ENCODE measurements at regions not wholly inside any gene's neighbourhood (a gene's known extent, or its start where the extent isn't known, plus 50 kb on each side); places are given as distances from the start of the nearest gene placed in this dataset.

DNA sequence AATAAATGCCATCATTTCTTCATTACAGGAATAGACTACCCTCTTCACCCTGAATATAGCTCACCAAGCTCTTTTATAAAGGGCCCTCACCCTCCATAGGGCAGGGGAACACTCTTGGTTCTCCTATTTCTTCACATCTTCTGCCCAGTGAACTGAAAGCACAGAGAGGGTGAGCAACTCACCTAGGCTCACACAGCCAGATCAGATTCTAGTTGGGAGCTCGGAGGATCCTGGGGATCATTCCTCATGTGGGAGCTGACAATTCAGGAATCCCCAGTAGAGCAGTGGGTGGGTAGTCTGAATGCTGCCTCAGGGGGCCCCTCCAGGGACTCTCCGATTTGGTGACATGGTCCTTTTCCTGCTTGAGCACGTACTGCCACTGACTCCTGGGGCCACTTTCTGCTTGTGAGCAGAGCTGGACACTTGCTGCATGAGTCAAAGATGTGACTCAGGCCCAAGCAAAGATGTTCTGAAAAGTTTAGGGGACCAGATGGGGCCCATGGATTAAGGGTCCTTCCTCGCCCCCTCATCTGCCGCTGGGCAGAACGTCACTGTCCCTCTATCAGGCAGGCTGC lies 63.7 kb upstream of the WNT4 start:
- H3K4me3 ChIP-seq (ENCODE audit: low read length), result no peak overlapping the region
- no peak for TF ChIP-seq EZH2phosphoT487 (IDR thresholded peaks at IDR 0.05; ENCODE audit: borderline replicate concordance, low read length)
- TF ChIP-seq, protein P1, sequence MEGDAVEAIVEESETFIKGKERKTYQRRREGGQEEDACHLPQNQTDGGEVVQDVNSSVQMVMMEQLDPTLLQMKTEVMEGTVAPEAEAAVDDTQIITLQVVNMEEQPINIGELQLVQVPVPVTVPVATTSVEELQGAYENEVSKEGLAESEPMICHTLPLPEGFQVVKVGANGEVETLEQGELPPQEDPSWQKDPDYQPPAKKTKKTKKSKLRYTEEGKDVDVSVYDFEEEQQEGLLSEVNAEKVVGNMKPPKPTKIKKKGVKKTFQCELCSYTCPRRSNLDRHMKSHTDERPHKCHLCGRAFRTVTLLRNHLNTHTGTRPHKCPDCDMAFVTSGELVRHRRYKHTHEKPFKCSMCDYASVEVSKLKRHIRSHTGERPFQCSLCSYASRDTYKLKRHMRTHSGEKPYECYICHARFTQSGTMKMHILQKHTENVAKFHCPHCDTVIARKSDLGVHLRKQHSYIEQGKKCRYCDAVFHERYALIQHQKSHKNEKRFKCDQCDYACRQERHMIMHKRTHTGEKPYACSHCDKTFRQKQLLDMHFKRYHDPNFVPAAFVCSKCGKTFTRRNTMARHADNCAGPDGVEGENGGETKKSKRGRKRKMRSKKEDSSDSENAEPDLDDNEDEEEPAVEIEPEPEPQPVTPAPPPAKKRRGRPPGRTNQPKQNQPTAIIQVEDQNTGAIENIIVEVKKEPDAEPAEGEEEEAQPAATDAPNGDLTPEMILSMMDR (IDR thresholded peaks at IDR 0.05; ENCODE audit: low read depth, low read length, poor library complexity, severe bottlenecking), result no peak
- H3K9me3 ChIP-seq (ENCODE audit: control insufficient read depth, insufficient read depth, low read length), result no peaks in the 10 kb centered on the region
- H3K4me2 ChIP-seq (ENCODE audit: low read length), result no peak overlapping the region
- H3K79me2 ChIP-seq (ENCODE audit: control insufficient read depth, low read length), result no peaks in the 10 kb centered on the region
- no peaks in the 10 kb centered on the region for H3F3A ChIP-seq (ENCODE audit: control insufficient read depth, insufficient read depth)
- peaks cover 13% of the 10 kb centered on the region; the same call in 1 of the 2 replicates for H3K27me3 ChIP-seq (ENCODE audit: control insufficient read depth, low read length)
- H4K20me1 ChIP-seq (ENCODE audit: control insufficient read depth, insufficient read depth, low read depth, low read length), result no peaks in the 10 kb centered on the region
- H3K4me1 ChIP-seq (ENCODE audit: control insufficient read depth, low read length), result no peaks in the 10 kb centered on the region
- H3K9me2 ChIP-seq (replicated peaks; ENCODE audit: control insufficient read depth, low read length), result no peaks in the 10 kb centered on the region
- H3K27ac ChIP-seq (ENCODE audit: low read depth, low read length), result no peak overlapping the region
- no peaks in the 10 kb centered on the region for H3K36me3 ChIP-seq (ENCODE audit: control insufficient read depth, low read length)

DNA sequence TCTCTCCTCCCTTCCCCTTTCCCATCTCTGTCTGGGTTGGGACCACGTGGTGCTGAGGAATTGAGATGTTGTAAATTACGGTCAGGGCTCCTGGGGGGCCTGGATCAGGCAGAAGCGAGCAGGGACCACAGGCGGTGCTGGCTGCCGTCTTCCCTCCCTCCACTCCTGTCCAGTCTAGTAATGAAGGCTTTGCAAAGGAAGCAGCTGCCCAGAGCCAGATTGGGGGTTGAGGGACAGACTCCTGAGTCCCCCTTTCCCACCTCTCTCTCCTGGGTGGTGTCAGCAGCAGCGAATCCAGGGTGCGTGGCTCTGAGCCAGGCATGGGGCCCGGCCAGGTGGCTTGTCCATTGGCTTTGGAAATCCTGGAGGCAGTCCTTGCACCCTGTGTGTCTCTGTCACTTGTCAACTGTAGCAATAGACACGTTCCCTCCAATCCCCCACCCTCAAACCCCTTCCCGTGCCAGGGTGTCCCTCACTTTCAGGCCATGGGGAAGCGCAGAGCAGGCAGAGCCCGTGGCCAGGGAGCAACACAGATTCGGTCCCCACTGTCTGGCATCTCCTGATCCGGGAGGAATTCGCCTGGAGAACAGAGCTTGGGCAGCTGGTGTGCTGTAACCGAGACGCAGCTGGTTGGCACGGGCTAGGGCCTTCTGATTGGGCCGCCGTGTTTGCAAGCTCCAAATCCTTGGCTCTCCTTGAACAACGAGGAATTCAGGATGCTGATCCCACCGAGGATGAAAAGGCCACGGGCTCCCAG lies 64.8 kb upstream of the WNT4 start:
- H3K4me3 ChIP-seq (ENCODE audit: low read length), result no peak overlapping the region
- H3K36me3 ChIP-seq (ENCODE audit: control insufficient read depth, low read length), result no peaks in the 10 kb centered on the region
- H3F3A ChIP-seq (ENCODE audit: control insufficient read depth, insufficient read depth), result no peaks in the 10 kb centered on the region
- TF ChIP-seq, protein P1 (IDR thresholded peaks at IDR 0.05; ENCODE audit: low read depth, low read length, poor library complexity, severe bottlenecking), result no peak
- TF ChIP-seq EZH2phosphoT487 (IDR thresholded peaks at IDR 0.05; ENCODE audit: borderline replicate concordance, low read length), result no peak
- H4K20me1 ChIP-seq (ENCODE audit: control insufficient read depth, insufficient read depth, low read depth, low read length), result no peaks in the 10 kb centered on the region
- H3K4me2 ChIP-seq (ENCODE audit: low read length), result no peak overlapping the region
- H3K9me2 ChIP-seq (replicated peaks; ENCODE audit: control insufficient read depth, low read length), result no peaks in the 10 kb centered on the region
- H3K27ac ChIP-seq (ENCODE audit: low read depth, low read length), result no peak overlapping the region
- no peaks in the 10 kb centered on the region for H3K79me2 ChIP-seq (ENCODE audit: control insufficient read depth, low read length)
- no peaks in the 10 kb centered on the region for H3K9me3 ChIP-seq (ENCODE audit: control insufficient read depth, insufficient read depth, low read length)
- no peaks in the 10 kb centered on the region for H3K4me1 ChIP-seq (ENCODE audit: control insufficient read depth, low read length)
- peaks cover 19% of the 10 kb centered on the region; the same call in 1 of the 2 replicates for H3K27me3 ChIP-seq (ENCODE audit: control insufficient read depth, low read length)

DNA sequence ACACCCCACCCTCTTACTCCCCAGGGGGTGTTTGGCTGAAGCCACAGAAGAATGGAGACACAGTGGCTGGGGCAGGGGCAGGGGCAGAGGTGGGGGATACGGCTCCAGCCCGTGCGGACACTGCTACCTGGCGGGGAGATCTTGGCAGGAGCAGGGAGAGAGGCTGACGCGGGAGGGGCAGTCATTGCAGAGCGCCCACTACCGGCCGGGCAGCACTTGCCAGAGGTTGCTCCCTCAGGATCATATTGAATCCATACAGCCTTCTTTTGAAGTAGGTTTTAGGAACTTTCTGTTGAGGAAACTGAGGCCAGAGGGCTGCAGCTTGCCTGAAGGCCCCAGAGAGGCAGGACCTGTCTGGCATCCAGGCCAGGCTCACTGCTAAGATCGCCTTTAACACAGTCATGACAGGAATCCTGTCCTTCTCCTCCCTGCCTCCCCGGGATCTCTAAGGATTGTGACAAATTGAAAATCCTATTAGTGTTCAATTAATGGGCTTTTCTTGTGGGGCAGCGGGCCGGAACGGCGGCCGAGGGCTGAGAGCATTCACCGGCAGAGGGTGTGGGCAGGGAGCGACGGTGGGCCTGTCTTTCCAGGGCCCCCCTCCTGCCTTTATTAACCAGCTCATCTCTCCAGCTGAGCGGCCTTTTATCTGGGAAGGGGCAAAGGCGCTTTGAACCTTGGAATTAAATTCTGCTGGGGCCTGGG lies 65.5 kb upstream of the WNT4 start:
- H4K20me1 ChIP-seq (ENCODE audit: control insufficient read depth, insufficient read depth, low read depth, low read length), result no peaks in the 10 kb centered on the region
- H3K27ac ChIP-seq (ENCODE audit: low read depth, low read length), result no peak overlapping the region
- peaks cover 25% of the 10 kb centered on the region for H3K27me3 ChIP-seq (ENCODE audit: control insufficient read depth, low read length)
- H3K36me3 ChIP-seq (ENCODE audit: control insufficient read depth, low read length), result no peaks in the 10 kb centered on the region
- TF ChIP-seq, protein P1 (IDR thresholded peaks at IDR 0.05; ENCODE audit: low read depth, low read length, poor library complexity, severe bottlenecking), result no peak
- TF ChIP-seq EZH2phosphoT487 (IDR thresholded peaks at IDR 0.05; ENCODE audit: borderline replicate concordance, low read length), result no peak
- H3K9me3 ChIP-seq (ENCODE audit: control insufficient read depth, insufficient read depth, low read length), result no peaks in the 10 kb centered on the region
- no peak overlapping the region for H3K4me2 ChIP-seq (ENCODE audit: low read length)
- no peaks in the 10 kb centered on the region for H3K9me2 ChIP-seq (replicated peaks; ENCODE audit: control insufficient read depth, low read length)
- no peaks in the 10 kb centered on the region for H3K4me1 ChIP-seq (ENCODE audit: control insufficient read depth, low read length)
- no peaks in the 10 kb centered on the region for H3K79me2 ChIP-seq (ENCODE audit: control insufficient read depth, low read length)
- no peaks in the 10 kb centered on the region for H3F3A ChIP-seq (ENCODE audit: control insufficient read depth, insufficient read depth)
- H3K4me3 ChIP-seq (ENCODE audit: low read length), result no peak overlapping the region
